Choroid plexus epithelial cell (primary cell): ENCODE measurements at regions not wholly inside any gene's neighbourhood (a gene's known extent, or its start where the extent isn't known, plus 50 kb on each side); places are given as distances from the start of the nearest gene placed in this dataset.

Experiments used
- DNase-seq: peaks from one replicate; pipeline ENCODE4 v3.0.0-alpha.2; 2010; ENCODE audit warnings: low read depth
- H3K4me3 ChIP-seq: 2 replicates; pipeline ENCODE4 v1.5.1; 2011; ENCODE audit warnings: low read depth, mild to moderate bottlenecking, control low read depth, low read length, moderate library complexity
- CTCF ChIP-seq: conservative IDR thresholded peaks from 2 replicates; pipeline ENCODE4 v1.5.1; 2011; ENCODE audit warnings: low read depth, mild to moderate bottlenecking, control low read depth, inconsistent platforms, low read length, moderate library complexity

GRCh38 chr2:107595749-107596148 is 230.9 kb upstream of the RGPD4 start:
- TF ChIP-seq CTCF: no peak
- H3K4me3 ChIP-seq: no peak overlapping the region
- DNase-seq: peak; percentile 67

DNA sequence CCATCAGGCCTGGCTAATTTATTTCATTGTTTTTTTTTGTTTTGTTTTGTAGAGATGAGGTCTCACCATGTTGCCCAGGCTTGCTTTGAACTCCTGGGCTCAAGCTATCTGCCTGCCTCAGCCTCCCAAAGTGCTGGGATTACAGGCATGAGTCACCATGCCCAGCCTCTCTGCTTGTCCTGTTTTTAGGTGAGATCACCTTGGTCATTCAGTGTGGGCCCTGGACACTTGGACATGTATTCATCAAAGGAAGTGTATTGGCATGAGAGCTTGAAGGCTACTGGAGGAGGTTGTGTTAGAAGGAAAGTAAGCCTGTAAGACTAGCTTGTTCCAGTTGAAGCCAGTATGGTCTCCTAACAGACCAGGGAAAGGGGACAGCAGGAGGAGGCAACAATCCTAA is 229.2 kb upstream of the RGPD4 start:
- no peak for DNase-seq
- no peak for TF ChIP-seq CTCF
- H3K4me3 ChIP-seq: no peak overlapping the region

DNA sequence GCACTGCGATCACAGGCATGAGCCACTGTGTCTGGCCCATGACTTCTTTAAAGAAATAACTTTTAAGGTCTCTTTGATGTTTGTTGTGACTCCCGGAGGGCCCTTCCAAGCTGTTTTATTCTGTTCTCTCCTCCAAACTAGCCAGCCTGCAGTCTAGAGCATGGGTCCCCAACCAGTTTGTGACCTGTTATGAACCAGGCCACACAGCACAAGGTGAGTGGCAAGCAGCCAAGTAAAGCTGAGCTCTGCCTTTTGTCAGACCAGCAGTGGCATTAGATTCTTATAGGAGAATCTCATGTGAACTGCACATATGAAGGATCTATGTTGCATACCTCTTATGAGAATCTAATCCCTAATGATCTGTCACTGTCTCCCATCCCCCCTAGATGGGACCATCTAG is 223.9 kb upstream of the RGPD4 start:
- no peak for TF ChIP-seq CTCF
- no peak for DNase-seq
- H3K4me3 ChIP-seq: no peak overlapping the region

- DNase-seq: no peak
- no peak for TF ChIP-seq CTCF
- no peak overlapping the region for H3K4me3 ChIP-seq
These were observed 219.6 kb upstream of the RGPD4 start for GRCh38 chr2:107607054-107607453.

GRCh38 chr2:107607473-107607872 is 219.2 kb upstream of the RGPD4 start:
- no peak overlapping the region for H3K4me3 ChIP-seq
- DNase-seq: no peak

GRCh38 chr2:107615039-107615438 is 211.7 kb upstream of the RGPD4 start:
- DNase-seq: no peak
- H3K4me3 ChIP-seq: no peak overlapping the region
- TF ChIP-seq CTCF: no peak

More at GRCh38 chr2:107607473-107607872, 219.2 kb upstream of the RGPD4 start:
- no peak for TF ChIP-seq CTCF

GRCh38 chr2:107618769-107619168 is 207.9 kb upstream of the RGPD4 start:
- DNase-seq: no peak
- TF ChIP-seq CTCF: no peak
- H3K4me3 ChIP-seq: no peak overlapping the region
